Karpas-422 (cell line): ENCODE measurements at regions not wholly inside any gene's neighbourhood (a gene's known extent, or its start where the extent isn't known, plus 50 kb on each side); places are given as distances from the start of the nearest gene placed in this dataset.

Experiments used
- DNase-seq: peaks from one replicate; pipeline ENCODE4 v3.0.0-alpha.2; 2015
- H2AFZ ChIP-seq: fragments of 200-600 bp; sonication (generic); 2 replicates; pipeline ENCODE4 v1.6.1; 2014; ENCODE audit warnings: antibody characterized with exemption, low read length, mixed read lengths
- H3K27ac ChIP-seq: fragments of 200-600 bp; sonication (generic); 2 replicates; pipeline ENCODE4 v1.5.1; 2014; ENCODE audit warnings: mild to moderate bottlenecking, low read length, moderate library complexity
- H3K27me3 ChIP-seq: fragments of 200-600 bp; sonication (generic); 2 replicates; pipeline ENCODE4 v1.6.1; 2014; ENCODE audit warnings: low read length, mixed read lengths
- H3K36me3 ChIP-seq: fragments of 200-600 bp; sonication (generic); 2 replicates; pipeline ENCODE4 v1.6.1; 2014; ENCODE audit warnings: low read length, mixed read lengths; ENCODE audit not compliant: insufficient read depth
- H3K4me1 ChIP-seq: fragments of 200-600 bp; sonication (generic); 2 replicates; pipeline ENCODE4 v1.6.1; 2014; ENCODE audit warnings: mild to moderate bottlenecking, low read length, mixed read lengths
- H3K4me2 ChIP-seq: fragments of 200-600 bp; sonication (generic); 2 replicates; pipeline ENCODE4 v1.6.1; 2014; ENCODE audit warnings: low read length, low read depth, mild to moderate bottlenecking; ENCODE audit not compliant: poor library complexity, severe bottlenecking
- H3K4me3 ChIP-seq: fragments of 200-600 bp; sonication (generic); 2 replicates; pipeline ENCODE4 v1.5.1; 2014; ENCODE audit warnings: mild to moderate bottlenecking, antibody characterized with exemption, low read length, mixed read lengths
- H3K79me2 ChIP-seq: fragments of 200-600 bp; sonication (generic); 2 replicates; pipeline ENCODE4 v1.6.1; 2014; ENCODE audit warnings: mild to moderate bottlenecking, low read length, mixed read lengths
- H3K9ac ChIP-seq: fragments of 200-600 bp; sonication (generic); 2 replicates; pipeline ENCODE4 v1.6.0; 2014; ENCODE audit warnings: low read length
- H3K9me2 ChIP-seq: fragments of 200-600 bp; sonication (generic), shearing (Covaris generic); replicated peaks from 2 replicates; pipeline ENCODE4 v1.6.0; 2014; ENCODE audit warnings: mild to moderate bottlenecking, low read length, moderate library complexity; ENCODE audit not compliant: insufficient read depth
- H3K9me3 ChIP-seq: fragments of 300-700, 200-600 bp; sonication (generic); 2 replicates; pipeline ENCODE4 v1.6.1; 2014; ENCODE audit warnings: low read length, mixed read lengths
- H4K20me1 ChIP-seq: fragments of 200-600 bp; sonication (generic); 2 replicates; pipeline ENCODE4 v1.6.1; 2014; ENCODE audit warnings: mild to moderate bottlenecking, antibody characterized with exemption, low read length, low read depth; ENCODE audit not compliant: insufficient read depth

DNA sequence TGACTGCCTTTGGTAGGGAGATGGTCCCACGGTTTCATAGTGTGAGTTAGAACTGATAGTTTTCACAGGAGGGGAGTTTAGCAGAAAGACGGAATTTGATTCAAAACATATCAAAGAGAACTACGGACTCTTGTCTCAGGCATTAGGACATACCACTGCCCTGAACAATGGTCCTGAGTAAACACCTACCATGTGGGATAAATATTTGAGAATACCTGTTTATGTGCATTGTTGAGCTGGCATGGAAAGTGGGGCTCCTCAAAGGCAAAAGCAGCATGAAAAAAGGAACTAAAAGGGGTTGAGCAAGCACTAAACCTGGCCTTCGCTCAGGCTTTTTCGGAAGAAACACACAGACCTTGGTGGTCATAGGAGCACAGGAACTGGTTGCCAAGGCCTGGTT, 144.4 kb downstream of the ZNF621 start:
- Histone ChIP-seq H3K27ac (no peak overlapping the region), H3K9me2 (no peaks in the 10 kb centered on the region), H3K79me2 (no peaks in the 10 kb centered on the region)

DNA sequence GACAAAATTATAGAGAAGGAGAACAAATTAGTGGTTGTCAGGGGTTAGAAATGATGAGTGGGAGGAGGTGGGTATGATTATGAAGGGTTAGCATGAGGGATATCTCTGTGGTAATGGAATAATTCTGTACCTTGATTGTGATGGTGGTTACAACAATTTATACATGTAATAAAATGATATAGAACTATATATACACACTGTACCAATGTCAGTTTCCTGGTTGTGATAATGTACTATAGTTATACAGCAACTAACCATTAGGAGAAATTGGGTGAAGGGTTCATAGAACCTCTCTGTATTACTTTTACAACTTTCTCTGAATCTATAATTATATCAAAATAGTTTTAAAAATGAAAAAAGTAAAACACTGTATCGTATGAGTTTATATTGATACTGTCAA, 148.1 kb downstream of the ZNF621 start:
- H3K4me1 ChIP-seq: no peaks in the 10 kb centered on the region
- no peaks in the 10 kb centered on the region for H3K27me3 ChIP-seq

More for the DNA sequence above, 144.4 kb downstream of the ZNF621 start:
- no peaks in the 10 kb centered on the region for H3K4me1 ChIP-seq
- H3K4me3 ChIP-seq: no peak overlapping the region
- H3K27me3 ChIP-seq: no peaks in the 10 kb centered on the region
- H4K20me1 ChIP-seq: no peaks in the 10 kb centered on the region
- H3K4me2 ChIP-seq: no peak overlapping the region
- H3K9ac ChIP-seq: no peak overlapping the region
- H3K9me3 ChIP-seq: no peaks in the 10 kb centered on the region
- H2AFZ ChIP-seq: no peak overlapping the region
- DNase-seq: no peak
- H3K36me3 ChIP-seq: no peaks in the 10 kb centered on the region

DNA sequence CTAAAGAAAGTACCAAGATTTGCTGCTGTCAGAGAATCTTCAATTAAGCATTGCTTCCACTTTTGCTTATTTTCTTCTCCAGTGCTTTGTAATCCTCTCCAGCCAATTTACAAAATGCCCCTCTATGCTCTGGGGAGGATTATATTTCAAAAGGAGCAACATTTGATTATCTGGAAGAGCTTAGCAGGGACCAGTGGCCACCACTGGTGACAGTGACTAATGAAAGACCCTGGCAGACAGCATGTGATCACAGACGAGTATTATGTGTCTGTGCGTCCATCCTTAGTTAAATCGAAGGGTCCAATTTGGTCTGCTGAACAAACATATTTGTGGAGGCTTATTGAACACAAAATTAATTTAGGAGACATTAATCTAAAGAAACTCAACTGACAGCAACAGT, 152.6 kb downstream of the ZNF621 start:
- H4K20me1 ChIP-seq: no peaks in the 10 kb centered on the region
- H3K4me3 ChIP-seq: no peak overlapping the region
- no peak overlapping the region for H3K4me2 ChIP-seq
- no peaks in the 10 kb centered on the region for H3K9me3 ChIP-seq
- H3K27me3 ChIP-seq: no peaks in the 10 kb centered on the region
- H3K27ac ChIP-seq: no peak overlapping the region
- H3K4me1 ChIP-seq: no peaks in the 10 kb centered on the region
- H3K79me2 ChIP-seq: no peaks in the 10 kb centered on the region
- H3K36me3 ChIP-seq: no peaks in the 10 kb centered on the region
- no peak for DNase-seq
- H3K9me2 ChIP-seq: no peaks in the 10 kb centered on the region
- no peak overlapping the region for H2AFZ ChIP-seq
- no peak overlapping the region for H3K9ac ChIP-seq

More for the DNA sequence above, 148.1 kb downstream of the ZNF621 start:
- Histone ChIP-seq H3K9me3 (no peaks in the 10 kb centered on the region), H3K9me2 (no peaks in the 10 kb centered on the region), H3K27ac (no peak overlapping the region), H3K4me3 (no peak overlapping the region), H3K36me3 (no peaks in the 10 kb centered on the region), H2AFZ (no peak overlapping the region), H3K4me2 (no peak overlapping the region), H4K20me1 (no peaks in the 10 kb centered on the region), H3K9ac (no peak overlapping the region), H3K79me2 (no peaks in the 10 kb centered on the region)
- no peak for DNase-seq

DNA sequence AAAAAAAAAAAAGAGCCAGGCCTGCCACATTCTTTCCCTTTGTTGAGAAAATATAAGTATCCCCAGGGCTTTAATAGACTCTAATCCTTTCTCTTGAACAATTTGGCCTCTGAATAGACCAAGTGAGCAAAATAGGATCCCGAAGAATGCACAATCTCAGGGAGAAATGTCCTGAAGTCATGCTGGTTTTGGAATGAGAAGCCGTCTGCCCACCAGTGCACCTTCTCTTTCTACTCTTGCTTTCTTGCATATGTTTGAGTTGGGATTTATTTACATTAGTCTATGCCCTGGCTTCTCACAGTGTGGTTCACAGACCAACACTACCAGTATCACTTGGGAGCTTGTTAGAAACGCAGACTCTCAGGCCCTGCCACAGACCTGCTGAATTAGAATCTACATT, 153.0 kb downstream of the ZNF621 start:
- H3K4me2 ChIP-seq: no peak overlapping the region
- H3K4me3 ChIP-seq: no peak overlapping the region
- no peaks in the 10 kb centered on the region for H3K79me2 ChIP-seq
- H3K36me3 ChIP-seq: no peaks in the 10 kb centered on the region
- no peaks in the 10 kb centered on the region for H4K20me1 ChIP-seq
- no peak overlapping the region for H3K27ac ChIP-seq
- no peaks in the 10 kb centered on the region for H3K9me2 ChIP-seq
- no peak overlapping the region for H2AFZ ChIP-seq
- H3K27me3 ChIP-seq: no peaks in the 10 kb centered on the region
- H3K9ac ChIP-seq: no peak overlapping the region
- H3K9me3 ChIP-seq: no peaks in the 10 kb centered on the region
- no peaks in the 10 kb centered on the region for H3K4me1 ChIP-seq
- DNase-seq: no peak

DNA sequence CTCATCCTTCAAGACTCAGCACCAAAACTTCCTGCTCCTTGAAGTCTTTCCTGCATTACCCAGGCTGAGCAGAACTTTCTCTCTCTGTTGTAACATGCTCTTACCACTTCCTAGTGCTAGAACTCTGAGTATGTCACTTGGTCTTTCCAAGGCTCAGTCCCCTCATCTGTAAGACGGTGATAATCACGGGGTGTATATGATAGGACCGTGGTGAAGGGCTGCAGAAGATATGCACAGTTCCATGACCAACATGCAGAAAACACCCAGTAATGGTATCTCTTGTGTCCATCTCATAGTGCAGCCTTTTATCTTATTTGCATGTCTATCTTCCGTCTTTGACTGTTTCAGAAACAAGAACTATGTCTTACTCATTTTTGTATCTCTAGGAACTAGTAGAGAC, 154.5 kb downstream of the ZNF621 start:
- Histone ChIP-seq H4K20me1 (no peaks in the 10 kb centered on the region), H3K79me2 (no peaks in the 10 kb centered on the region), H3K9ac (no peak overlapping the region), H2AFZ (no peak overlapping the region), H3K4me2 (no peak overlapping the region), H3K4me3 (no peak overlapping the region), H3K27ac (no peak overlapping the region), H3K27me3 (no peaks in the 10 kb centered on the region), H3K36me3 (no peaks in the 10 kb centered on the region), H3K4me1 (no peaks in the 10 kb centered on the region), H3K9me3 (no peaks in the 10 kb centered on the region), H3K9me2 (no peaks in the 10 kb centered on the region)
- no peak for DNase-seq

DNA sequence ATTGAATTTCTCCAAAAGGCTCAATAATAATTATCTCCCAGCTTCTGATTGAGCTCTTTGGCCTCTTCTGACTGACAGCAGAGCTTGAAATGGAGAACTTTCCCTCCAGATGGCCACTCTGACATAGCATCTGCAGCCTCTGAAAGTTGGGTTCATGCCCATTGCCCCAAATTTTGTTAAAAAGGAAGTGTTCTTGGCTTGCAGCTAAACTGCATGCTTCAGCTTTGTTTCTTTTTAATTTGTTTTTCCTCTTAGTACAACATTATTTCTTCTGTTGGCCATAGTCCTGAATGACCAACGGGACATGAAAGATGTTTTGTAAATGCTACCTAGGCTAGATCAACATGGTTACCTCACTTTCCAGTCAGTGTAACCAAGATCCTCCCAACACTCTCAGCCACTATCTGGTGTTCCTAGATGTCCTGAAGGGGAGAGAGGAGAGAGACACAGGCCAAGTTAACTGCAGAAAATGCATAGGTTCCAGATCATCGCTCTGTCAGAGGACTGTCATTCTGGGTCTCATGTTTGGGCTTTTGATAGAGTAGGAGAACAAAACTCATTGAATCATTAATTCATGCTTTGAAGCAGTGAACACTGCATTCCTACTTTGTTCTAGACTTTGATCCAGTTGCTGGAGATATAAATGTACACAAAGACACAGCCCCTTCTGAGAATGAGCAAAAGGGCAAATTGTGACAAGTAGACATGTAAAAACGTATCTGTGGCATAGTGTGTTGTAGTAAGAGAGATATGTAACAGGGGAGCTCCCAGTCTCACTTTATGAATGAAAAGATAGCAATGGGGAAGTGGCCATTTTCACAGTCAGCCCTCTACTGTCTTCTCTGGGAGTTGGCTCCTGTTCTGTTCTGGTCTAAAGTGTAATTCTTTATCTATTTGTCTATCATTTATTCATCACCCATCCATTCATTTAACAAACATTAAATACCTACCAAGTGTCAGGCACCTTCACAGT, 156.2 kb downstream of the ZNF621 start:
- no peaks in the 10 kb centered on the region for H3K9me2 ChIP-seq
- no peaks in the 10 kb centered on the region for H3K9me3 ChIP-seq
- no peak overlapping the region for H3K4me2 ChIP-seq
- no peaks in the 10 kb centered on the region for H3K4me1 ChIP-seq
- H3K4me3 ChIP-seq: no peak overlapping the region
- no peaks in the 10 kb centered on the region for H3K27me3 ChIP-seq
- H3K79me2 ChIP-seq: no peaks in the 10 kb centered on the region
- H4K20me1 ChIP-seq: no peaks in the 10 kb centered on the region
- H3K27ac ChIP-seq: no peak overlapping the region
- no peak for DNase-seq
- H2AFZ ChIP-seq: no peak overlapping the region
- H3K36me3 ChIP-seq: no peaks in the 10 kb centered on the region
- H3K9ac ChIP-seq: no peak overlapping the region

DNA sequence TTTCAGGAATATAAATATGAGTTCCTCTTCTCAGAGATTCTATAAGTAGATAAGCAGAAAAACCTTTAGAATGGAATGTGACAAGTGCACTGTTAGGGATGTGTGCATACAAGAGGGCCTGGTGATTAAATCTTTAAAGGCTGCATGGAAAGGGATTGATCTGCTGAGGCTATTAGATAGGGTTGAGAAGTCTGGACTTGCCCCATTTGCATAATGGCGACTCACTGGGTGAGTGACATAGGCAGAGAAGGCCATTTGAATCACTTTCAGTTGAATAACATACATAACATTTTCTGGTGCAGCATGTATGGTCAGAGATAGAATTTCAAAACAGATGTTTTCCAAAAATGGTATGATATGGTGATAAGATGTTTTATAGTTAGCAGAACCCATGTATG, 156.9 kb downstream of the ZNF621 start:
- no peaks in the 10 kb centered on the region for H3K9me3 ChIP-seq
- H3K9ac ChIP-seq: no peak overlapping the region
- H4K20me1 ChIP-seq: no peaks in the 10 kb centered on the region
- no peaks in the 10 kb centered on the region for H3K27me3 ChIP-seq
- no peaks in the 10 kb centered on the region for H3K79me2 ChIP-seq
- DNase-seq: no peak
- H2AFZ ChIP-seq: no peak overlapping the region
- no peaks in the 10 kb centered on the region for H3K9me2 ChIP-seq
- H3K27ac ChIP-seq: no peak overlapping the region
- no peak overlapping the region for H3K4me2 ChIP-seq
- H3K36me3 ChIP-seq: no peaks in the 10 kb centered on the region
- H3K4me3 ChIP-seq: no peak overlapping the region
- H3K4me1 ChIP-seq: no peaks in the 10 kb centered on the region

DNA sequence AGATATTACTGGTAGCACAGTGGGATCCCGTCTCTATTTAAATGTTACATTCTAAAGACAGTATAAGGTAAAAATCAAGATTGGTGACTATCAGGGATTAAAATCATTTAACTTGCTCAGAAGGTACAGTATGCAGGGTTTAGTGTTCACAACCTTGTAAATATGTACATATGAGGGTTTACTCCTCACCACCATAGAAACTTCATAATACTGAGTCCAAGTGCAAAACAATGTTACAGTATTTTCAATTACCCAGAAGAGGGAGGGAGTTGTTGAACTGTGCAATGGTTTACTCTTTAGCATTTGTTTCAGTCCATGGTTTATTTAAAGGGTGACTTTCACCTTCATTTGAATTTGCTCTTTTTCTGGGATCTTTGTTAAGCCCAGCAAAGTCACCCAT, 165.1 kb downstream of the ZNF621 start:
- no peaks in the 10 kb centered on the region for H3K27me3 ChIP-seq
- no peak for DNase-seq
- no peaks in the 10 kb centered on the region for H3K9me3 ChIP-seq
- H3K27ac ChIP-seq: no peak overlapping the region
- H3K36me3 ChIP-seq: no peaks in the 10 kb centered on the region
- H3K9me2 ChIP-seq: no peaks in the 10 kb centered on the region
- no peak overlapping the region for H3K4me2 ChIP-seq
- no peak overlapping the region for H2AFZ ChIP-seq
- H3K4me1 ChIP-seq: no peaks in the 10 kb centered on the region
- H3K4me3 ChIP-seq: no peak overlapping the region
- H3K79me2 ChIP-seq: no peaks in the 10 kb centered on the region
- no peaks in the 10 kb centered on the region for H4K20me1 ChIP-seq
- no peak overlapping the region for H3K9ac ChIP-seq
